ENCODE measurements at regions not wholly inside any gene's neighbourhood (a gene's known extent, or its start where the extent isn't known, plus 50 kb on each side); places are given as distances from the start of the nearest gene placed in this dataset.
A peak's percentile ranks its signal among the peaks of the same experiment; 100 is the strongest.

DNA sequence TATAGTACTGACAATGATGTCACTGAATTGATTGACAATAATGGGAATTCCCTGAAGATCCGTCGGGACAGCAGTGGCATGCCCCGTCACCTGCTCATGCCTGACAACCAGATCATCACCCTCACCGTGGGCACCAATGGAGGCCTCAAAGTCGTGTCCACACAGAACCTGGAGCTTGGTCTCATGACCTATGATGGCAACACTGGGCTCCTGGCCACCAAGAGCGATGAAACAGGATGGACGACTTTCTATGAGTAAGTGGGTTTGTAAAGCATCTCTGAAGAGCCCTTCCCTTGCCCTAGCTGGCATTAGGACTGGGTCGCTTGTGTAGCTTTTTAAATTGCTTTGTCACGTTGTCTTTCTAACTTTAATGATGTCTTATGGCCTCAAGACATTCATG is 72.7 kb upstream of the WWC1 start:
- Histone ChIP-seq H3K9ac (ENCODE audit: low read length) (no peak overlapping the region), H3K27me3 (ENCODE audit: low read length) (no peaks in the 10 kb centered on the region), H3F3A (ENCODE audit: insufficient read depth) (no peaks in the 10 kb centered on the region), H3K36me3 (ENCODE audit: low read length) (no peaks in the 10 kb centered on the region), H3K4me3 (ENCODE audit: insufficient read depth, low read length, poor library complexity, severe bottlenecking) (no peak overlapping the region), H3K9me3 (ENCODE audit: insufficient read depth, low read length) (no peaks in the 10 kb centered on the region), H4K20me1 (ENCODE audit: low read depth, low read length) (no peaks in the 10 kb centered on the region), H2AFZ (ENCODE audit: low read depth, low read length, severe bottlenecking) (peak overlapping the region; percentile 82), H3K9me2 (replicated peaks; ENCODE audit: insufficient read depth, low read length) (no peaks in the 10 kb centered on the region), H3K4me2 (ENCODE audit: low read depth, low read length, poor library complexity, severe bottlenecking) (no peak overlapping the region), H3K79me2 (ENCODE audit: insufficient read depth, low read length) (no peaks in the 10 kb centered on the region), H3K27ac (ENCODE audit: low read depth, low read length) (no peak overlapping the region)
- TF ChIP-seq, protein P1, sequence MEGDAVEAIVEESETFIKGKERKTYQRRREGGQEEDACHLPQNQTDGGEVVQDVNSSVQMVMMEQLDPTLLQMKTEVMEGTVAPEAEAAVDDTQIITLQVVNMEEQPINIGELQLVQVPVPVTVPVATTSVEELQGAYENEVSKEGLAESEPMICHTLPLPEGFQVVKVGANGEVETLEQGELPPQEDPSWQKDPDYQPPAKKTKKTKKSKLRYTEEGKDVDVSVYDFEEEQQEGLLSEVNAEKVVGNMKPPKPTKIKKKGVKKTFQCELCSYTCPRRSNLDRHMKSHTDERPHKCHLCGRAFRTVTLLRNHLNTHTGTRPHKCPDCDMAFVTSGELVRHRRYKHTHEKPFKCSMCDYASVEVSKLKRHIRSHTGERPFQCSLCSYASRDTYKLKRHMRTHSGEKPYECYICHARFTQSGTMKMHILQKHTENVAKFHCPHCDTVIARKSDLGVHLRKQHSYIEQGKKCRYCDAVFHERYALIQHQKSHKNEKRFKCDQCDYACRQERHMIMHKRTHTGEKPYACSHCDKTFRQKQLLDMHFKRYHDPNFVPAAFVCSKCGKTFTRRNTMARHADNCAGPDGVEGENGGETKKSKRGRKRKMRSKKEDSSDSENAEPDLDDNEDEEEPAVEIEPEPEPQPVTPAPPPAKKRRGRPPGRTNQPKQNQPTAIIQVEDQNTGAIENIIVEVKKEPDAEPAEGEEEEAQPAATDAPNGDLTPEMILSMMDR (IDR thresholded peaks at IDR 0.05; ENCODE audit: insufficient read depth, low read length, poor library complexity, severe bottlenecking), result no peak
- TF ChIP-seq EZH2phosphoT487 (conservative IDR thresholded peaks at IDR 0.05; ENCODE audit: low read length), result no peak

DNA sequence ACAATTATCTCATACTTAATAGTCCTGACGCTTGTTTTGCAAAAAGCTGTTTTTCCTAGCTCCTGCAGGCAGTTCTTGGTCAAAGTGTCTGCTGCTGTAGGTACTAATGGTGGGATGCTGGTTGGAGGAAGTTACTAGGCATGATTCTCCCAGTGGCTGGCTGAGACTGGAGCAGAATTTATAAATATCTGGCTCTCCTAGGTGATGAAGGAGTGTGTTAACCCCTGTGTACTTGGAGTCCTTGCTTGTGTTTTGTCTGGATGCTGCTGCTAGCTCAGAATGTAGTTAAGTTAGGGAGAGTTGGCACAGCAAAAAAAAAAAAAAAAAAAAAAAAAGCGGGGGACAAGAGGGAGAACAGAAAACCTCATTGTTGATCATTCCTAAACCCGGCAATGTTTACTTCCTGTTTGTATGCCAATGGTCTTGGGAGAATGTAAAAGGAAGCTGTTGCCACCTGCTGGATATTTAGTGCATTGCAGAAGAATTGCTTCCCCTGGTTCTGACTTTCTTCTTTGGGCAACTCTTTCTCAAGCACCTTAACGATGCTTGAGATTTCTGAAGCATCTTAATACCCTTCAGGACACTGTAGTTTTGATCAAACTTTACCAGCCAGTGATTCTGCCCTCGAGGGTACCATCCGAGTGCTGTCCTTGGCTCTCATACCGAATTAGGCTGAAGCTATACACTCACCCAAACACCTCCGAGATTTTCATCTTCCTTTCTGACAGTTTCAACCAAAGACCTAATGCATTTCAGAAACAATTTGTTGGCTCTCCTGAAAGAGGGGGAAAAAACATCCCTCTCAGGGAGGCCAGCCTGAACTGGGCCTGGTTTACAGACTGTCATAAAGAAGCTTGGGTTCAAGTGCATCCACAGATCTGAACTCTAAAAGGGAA is 71.7 kb upstream of the WWC1 start:
- H3K36me3 ChIP-seq (ENCODE audit: low read length), result no peaks in the 10 kb centered on the region
- no peak for TF ChIP-seq EZH2phosphoT487 (conservative IDR thresholded peaks at IDR 0.05; ENCODE audit: low read length)
- TF ChIP-seq, protein P1 (IDR thresholded peaks at IDR 0.05; ENCODE audit: insufficient read depth, low read length, poor library complexity, severe bottlenecking), result peak; percentile 83
- H4K20me1 ChIP-seq (ENCODE audit: low read depth, low read length), result no peaks in the 10 kb centered on the region
- H3K9ac ChIP-seq (ENCODE audit: low read length), result no peak overlapping the region
- no peaks in the 10 kb centered on the region for H3K79me2 ChIP-seq (ENCODE audit: insufficient read depth, low read length)
- peak overlapping the region; percentile 82 for H2AFZ ChIP-seq (ENCODE audit: low read depth, low read length, severe bottlenecking)
- H3K9me2 ChIP-seq (replicated peaks; ENCODE audit: insufficient read depth, low read length), result no peaks in the 10 kb centered on the region
- H3F3A ChIP-seq (ENCODE audit: insufficient read depth), result no peaks in the 10 kb centered on the region
- H3K4me3 ChIP-seq (ENCODE audit: insufficient read depth, low read length, poor library complexity, severe bottlenecking), result peak overlapping the region; percentile 25
- peak overlapping the region; percentile 46 for H3K4me2 ChIP-seq (ENCODE audit: low read depth, low read length, poor library complexity, severe bottlenecking)
- H3K27me3 ChIP-seq (ENCODE audit: low read length), result no peaks in the 10 kb centered on the region
- no peaks in the 10 kb centered on the region for H3K9me3 ChIP-seq (ENCODE audit: insufficient read depth, low read length)
- no peak overlapping the region for H3K27ac ChIP-seq (ENCODE audit: low read depth, low read length)

DNA sequence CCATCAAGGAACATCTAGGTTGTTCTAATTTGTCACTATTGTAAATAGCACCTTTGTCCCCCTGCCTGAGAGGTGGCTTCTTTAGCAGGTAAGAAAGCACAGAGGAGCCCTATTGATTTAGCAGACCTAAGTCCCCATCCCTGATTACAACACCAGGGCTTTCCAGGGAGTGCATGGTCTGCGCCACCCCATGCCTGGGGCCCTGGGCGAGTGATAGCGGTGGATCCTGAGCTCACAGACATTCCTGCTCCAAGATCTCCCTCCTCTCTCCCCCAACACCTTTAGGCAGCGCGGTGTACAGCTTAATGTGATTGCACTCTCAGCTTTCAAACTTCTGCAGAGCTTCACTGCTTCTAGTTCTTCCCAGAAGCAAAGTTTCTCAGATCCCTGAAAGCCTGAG is 67.4 kb upstream of the WWC1 start:
- no peak for TF ChIP-seq EZH2phosphoT487 (conservative IDR thresholded peaks at IDR 0.05; ENCODE audit: low read length)
- TF ChIP-seq, protein P1 (IDR thresholded peaks at IDR 0.05; ENCODE audit: insufficient read depth, low read length, poor library complexity, severe bottlenecking), result no peak
- Histone ChIP-seq H3K4me3 (ENCODE audit: insufficient read depth, low read length, poor library complexity, severe bottlenecking) (no peak overlapping the region), H2AFZ (ENCODE audit: low read depth, low read length, severe bottlenecking) (no peak overlapping the region), H3K79me2 (ENCODE audit: insufficient read depth, low read length) (no peaks in the 10 kb centered on the region), H3K27ac (ENCODE audit: low read depth, low read length) (no peak overlapping the region), H3K9ac (ENCODE audit: low read length) (no peak overlapping the region), H3K36me3 (ENCODE audit: low read length) (no peaks in the 10 kb centered on the region), H3K9me2 (replicated peaks; ENCODE audit: insufficient read depth, low read length) (no peaks in the 10 kb centered on the region), H3F3A (ENCODE audit: insufficient read depth) (no peaks in the 10 kb centered on the region), H3K27me3 (ENCODE audit: low read length) (no peaks in the 10 kb centered on the region), H4K20me1 (ENCODE audit: low read depth, low read length) (no peaks in the 10 kb centered on the region), H3K9me3 (ENCODE audit: insufficient read depth, low read length) (no peaks in the 10 kb centered on the region), H3K4me2 (ENCODE audit: low read depth, low read length, poor library complexity, severe bottlenecking) (no peak overlapping the region)

All from SU-DHL-6 (cell line).